H9 (cell line): ENCODE measurements at regions not wholly inside any gene's neighbourhood (a gene's known extent, or its start where the extent isn't known, plus 50 kb on each side); places are given as distances from the start of the nearest gene placed in this dataset.

Experiments
- DNase-seq: peaks from one replicate; pipeline ENCODE4 v3.0.0-alpha.2; 2017
- H2AFZ ChIP-seq: one replicate; pipeline ENCODE4 v1.6.1; 2013; ENCODE audit warnings: mild to moderate bottlenecking, low read length, control low read depth, moderate library complexity
- H2AK5ac ChIP-seq: 2 replicates; pipeline ENCODE4 v1.6.1; 2013; ENCODE audit warnings: low read length, control low read depth, mixed read lengths; ENCODE audit not compliant: insufficient read length
- H2BK120ac ChIP-seq: one replicate; pipeline ENCODE4 v1.6.1; 2013; ENCODE audit warnings: low read depth, mild to moderate bottlenecking, low read length, control low read depth, inconsistent platforms; ENCODE audit not compliant: poor library complexity, severe bottlenecking
- H2BK12ac ChIP-seq: 2 replicates; pipeline ENCODE4 v1.6.1; 2013; ENCODE audit warnings: low read length, control low read depth, mixed read lengths, low read depth; ENCODE audit not compliant: insufficient read length
- H2BK15ac ChIP-seq: 2 replicates; pipeline ENCODE4 v1.6.1; 2013; ENCODE audit warnings: low read depth, low read length, control low read depth
- H2BK20ac ChIP-seq: one replicate; pipeline ENCODE4 v1.6.1; 2013; ENCODE audit warnings: low read depth, mild to moderate bottlenecking, low read length, control low read depth, inconsistent platforms; ENCODE audit not compliant: poor library complexity, severe bottlenecking
- H2BK5ac ChIP-seq: 2 replicates; pipeline ENCODE4 v1.6.1; 2013; ENCODE audit warnings: low read length, control low read depth, mixed read lengths; ENCODE audit not compliant: insufficient read length
- H3K14ac ChIP-seq: 2 replicates; pipeline ENCODE4 v1.6.1; 2013; ENCODE audit warnings: low read length, control low read depth; ENCODE audit not compliant: insufficient read depth
- H3K18ac ChIP-seq: 2 replicates; pipeline ENCODE4 v1.6.1; 2013; ENCODE audit warnings: low read depth, mild to moderate bottlenecking, mixed read lengths, low read length, control low read depth; ENCODE audit not compliant: insufficient read length
- H3K23ac ChIP-seq: 2 replicates; pipeline ENCODE4 v1.6.1; 2013; ENCODE audit warnings: low read length, control low read depth, mixed read lengths, low read depth; ENCODE audit not compliant: insufficient read length
- H3K23me2 ChIP-seq: 2 replicates; pipeline ENCODE4 v1.6.1; 2013; ENCODE audit warnings: low read depth, mild to moderate bottlenecking, mixed read lengths, low read length, control low read depth; ENCODE audit not compliant: insufficient read length, poor library complexity, severe bottlenecking
- H3K27ac ChIP-seq: 2 replicates; pipeline ENCODE4 v1.5.1; 2013; ENCODE audit warnings: low read length, control low read depth, mixed read lengths, low read depth; ENCODE audit not compliant: insufficient read length
- H3K27me3 ChIP-seq: 2 replicates; pipeline ENCODE4 v1.6.1; 2013; ENCODE audit warnings: low read length, control low read depth, inconsistent platforms; ENCODE audit not compliant: insufficient read depth
- H3K4ac ChIP-seq: 2 replicates; pipeline ENCODE4 v1.6.1; 2013; ENCODE audit warnings: low read depth, mild to moderate bottlenecking, control low read depth, inconsistent platforms, low read length, moderate library complexity
- H3K4me1 ChIP-seq: 2 replicates; pipeline ENCODE4 v1.6.1; 2013; ENCODE audit warnings: low read length, control low read depth, inconsistent platforms; ENCODE audit not compliant: insufficient read depth
- H3K4me2 ChIP-seq: 2 replicates; pipeline ENCODE4 v1.6.1; 2013; ENCODE audit warnings: low read length, control low read depth, mixed read lengths; ENCODE audit not compliant: insufficient read length, insufficient read depth
- H3K56ac ChIP-seq: 2 replicates; pipeline ENCODE4 v1.6.1; 2013; ENCODE audit warnings: low read depth, mild to moderate bottlenecking, mixed read lengths, low read length, control low read depth; ENCODE audit not compliant: insufficient read length
- H3K79me1 ChIP-seq: 2 replicates; pipeline ENCODE4 v1.6.1; 2013; ENCODE audit warnings: low read depth, mild to moderate bottlenecking, moderate library complexity, low read length, control low read depth, inconsistent platforms; ENCODE audit not compliant: insufficient read depth, poor library complexity, severe bottlenecking
- H3K79me2 ChIP-seq: 2 replicates; pipeline ENCODE4 v1.6.1; 2013; ENCODE audit warnings: low read length, control low read depth, inconsistent platforms; ENCODE audit not compliant: insufficient read depth
- H3K9ac ChIP-seq: 2 replicates; pipeline ENCODE4 v1.6.1; 2013; ENCODE audit warnings: low read length, control low read depth, mixed read lengths; ENCODE audit not compliant: insufficient read length; ENCODE audit errors: extremely low read depth
- H3K9me3 ChIP-seq: one replicate; pipeline ENCODE4 v1.6.1; 2013; ENCODE audit warnings: low read depth, low read length, inconsistent platforms; ENCODE audit not compliant: control insufficient read depth
- H3T11ph ChIP-seq: one replicate; pipeline ENCODE4 v1.6.1; 2013; ENCODE audit warnings: mild to moderate bottlenecking, low read length, control low read depth, inconsistent platforms
- H4K20me1 ChIP-seq: one replicate; pipeline ENCODE4 v1.6.1; 2013; ENCODE audit not compliant: control insufficient read depth, insufficient read length, insufficient read depth
- H4K5ac ChIP-seq: 2 replicates; pipeline ENCODE4 v1.6.1; 2013; ENCODE audit warnings: low read depth, mild to moderate bottlenecking, mixed read lengths, low read length, control low read depth; ENCODE audit not compliant: insufficient read length
- H4K8ac ChIP-seq: replicated peaks from 2 replicates; pipeline ENCODE4 v1.6.1; 2013; ENCODE audit warnings: low read length, control low read depth, mixed read lengths, low read depth; ENCODE audit not compliant: insufficient read length
- H4K91ac ChIP-seq: 2 replicates; pipeline ENCODE4 v1.6.1; 2013; ENCODE audit warnings: low read depth, mild to moderate bottlenecking, moderate library complexity, mixed read lengths, low read length, control low read depth; ENCODE audit not compliant: insufficient read length
- H3K27ac Mint-ChIP-seq, 3 experiments: 2 replicates in 2 of 3; 3 replicates in 1 of 3; pipeline ENCODE4 v1.8.0; 2020 to 2021; ENCODE audit warnings: mixed read lengths in 3 of 3, mild to moderate bottlenecking in 1 of 3, moderate library complexity in 1 of 3
- H3K27me3 Mint-ChIP-seq: 2 replicates; pipeline ENCODE4 v1.8.0; 2021; ENCODE audit warnings: low read depth, mild to moderate bottlenecking, moderate library complexity, mixed read lengths
- H3K36me3 Mint-ChIP-seq, 3 experiments: 2 replicates in 2 of 3; 3 replicates in 1 of 3; pipeline ENCODE4 v1.8.0; 2020 to 2021; ENCODE audit warnings: low read depth in 3 of 3, mixed read lengths in 3 of 3; ENCODE audit not compliant: insufficient read depth in 1 of 3
- H3K4me1 Mint-ChIP-seq, 2 experiments: 2 replicates each; pipeline ENCODE4 v1.8.0; 2020; ENCODE audit warnings: mixed read lengths in 2 of 2
- H3K4me3 Mint-ChIP-seq, 2 experiments: 2 replicates in 1 of 2; 3 replicates in 1 of 2; pipeline ENCODE4 v1.8.0; 2020 to 2021; ENCODE audit warnings: mild to moderate bottlenecking in 2 of 2, mixed read lengths in 2 of 2, moderate library complexity in 1 of 2
- H3K9me3 Mint-ChIP-seq, 2 experiments: 2 replicates in 1 of 2; 3 replicates in 1 of 2; pipeline ENCODE4 v1.8.0; 2020; ENCODE audit warnings: mild to moderate bottlenecking in 2 of 2, mixed read lengths in 2 of 2, moderate library complexity in 1 of 2
- WGBS: extraction: QIAGEN DNeasy Blood & Tissue Kit; methylation state at CpG from one replicate; pipeline ENCODE4 v1.1.7; 2013; ENCODE audit warnings: missing lambda C conversion rate, low lambda C conversion rate, mixed read lengths; ENCODE audit not compliant: insufficient read length; ENCODE audit errors: extremely low coverage; 5-methylcytosine and 5-hydroxymethylcytosine counted together
- TF ChIP-seq, protein P1 (sequence below): fragments of 200-600 bp; sonication (generic); conservative IDR thresholded peaks from 3 replicates; pipeline ENCODE4 v1.8.0; 2021; ENCODE audit warnings: antibody characterized with exemption, mild to moderate bottlenecking

DNA sequence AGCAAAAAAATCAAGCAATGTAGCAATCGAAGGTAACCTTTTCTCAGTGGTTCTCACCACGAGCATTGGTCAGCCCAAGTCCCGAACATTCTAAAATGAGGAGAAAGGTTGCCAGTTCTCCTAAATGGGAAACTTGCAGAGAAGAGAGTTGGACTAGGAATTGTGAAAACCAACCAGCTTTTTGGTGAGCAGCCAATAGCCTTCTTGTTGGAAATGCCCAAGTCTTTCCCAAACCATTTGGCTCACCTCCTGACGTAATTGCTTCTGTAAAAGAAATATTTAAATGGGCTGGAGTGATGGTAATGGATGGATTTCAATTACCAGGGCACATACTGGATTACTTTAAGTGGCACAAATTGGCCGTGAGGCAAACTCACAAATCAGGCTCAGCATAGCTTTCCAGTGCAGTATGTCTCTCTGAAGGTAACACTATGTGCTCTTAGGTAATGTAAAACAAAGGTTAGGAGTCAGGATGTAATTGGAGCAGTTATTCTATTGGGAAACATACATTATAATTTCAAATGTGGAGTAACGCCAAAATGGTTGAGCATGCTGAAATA is 423.2 kb downstream of the KLF5 start:
- Histone ChIP-seq H3T11ph (no peak overlapping the region), H2BK20ac (no peak overlapping the region), H2BK15ac (no peak overlapping the region), H2BK5ac (no peak overlapping the region), H2BK120ac (no peak overlapping the region), H2BK12ac (no peak overlapping the region), H3K27ac (no peak overlapping the region), H4K5ac (no peak overlapping the region), H4K91ac (no peak overlapping the region), H4K20me1 (no peaks in the 10 kb centered on the region), H3K4ac (no peak overlapping the region), H2AK5ac (no peak overlapping the region), H3K79me1 (no peaks in the 10 kb centered on the region), H2AFZ (no peak overlapping the region), H3K18ac (no peak overlapping the region), H3K9me3 (no peaks in the 10 kb centered on the region), H3K23me2 (no peaks in the 10 kb centered on the region), H3K9ac (no peak overlapping the region), H3K14ac (no peak overlapping the region), H3K4me1 (no peaks in the 10 kb centered on the region), H3K79me2 (no peaks in the 10 kb centered on the region), H3K4me2 (no peak overlapping the region), H3K56ac (no peak overlapping the region), H3K27me3 (no peaks in the 10 kb centered on the region), H3K23ac (no peak overlapping the region), H4K8ac (no peak overlapping the region)
- Mint-ChIP-seq H3K27me3 (no peaks in the 10 kb centered on the region), H3K36me3 (no peaks in the 10 kb centered on the region), H3K27ac (no peak overlapping the region), H3K4me1 (no peaks in the 10 kb centered on the region), H3K9me3 (no peaks in the 10 kb centered on the region), H3K4me3 (no peak overlapping the region)
- DNase-seq: no peak
- TF ChIP-seq, protein P1, sequence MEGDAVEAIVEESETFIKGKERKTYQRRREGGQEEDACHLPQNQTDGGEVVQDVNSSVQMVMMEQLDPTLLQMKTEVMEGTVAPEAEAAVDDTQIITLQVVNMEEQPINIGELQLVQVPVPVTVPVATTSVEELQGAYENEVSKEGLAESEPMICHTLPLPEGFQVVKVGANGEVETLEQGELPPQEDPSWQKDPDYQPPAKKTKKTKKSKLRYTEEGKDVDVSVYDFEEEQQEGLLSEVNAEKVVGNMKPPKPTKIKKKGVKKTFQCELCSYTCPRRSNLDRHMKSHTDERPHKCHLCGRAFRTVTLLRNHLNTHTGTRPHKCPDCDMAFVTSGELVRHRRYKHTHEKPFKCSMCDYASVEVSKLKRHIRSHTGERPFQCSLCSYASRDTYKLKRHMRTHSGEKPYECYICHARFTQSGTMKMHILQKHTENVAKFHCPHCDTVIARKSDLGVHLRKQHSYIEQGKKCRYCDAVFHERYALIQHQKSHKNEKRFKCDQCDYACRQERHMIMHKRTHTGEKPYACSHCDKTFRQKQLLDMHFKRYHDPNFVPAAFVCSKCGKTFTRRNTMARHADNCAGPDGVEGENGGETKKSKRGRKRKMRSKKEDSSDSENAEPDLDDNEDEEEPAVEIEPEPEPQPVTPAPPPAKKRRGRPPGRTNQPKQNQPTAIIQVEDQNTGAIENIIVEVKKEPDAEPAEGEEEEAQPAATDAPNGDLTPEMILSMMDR: no peak
- WGBS: no CpG with 5 or more reads among the region's 6 CpGs
